ENCODE measurements at regions not wholly inside any gene's neighbourhood (a gene's known extent, or its start where the extent isn't known, plus 50 kb on each side); places are given as distances from the start of the nearest gene placed in this dataset.
"Not testable (repeated sequence)": the region's sequence is repeated elsewhere in the genome, so short reads cannot be mapped to it uniquely, and the experiment has no call there.

DNA sequence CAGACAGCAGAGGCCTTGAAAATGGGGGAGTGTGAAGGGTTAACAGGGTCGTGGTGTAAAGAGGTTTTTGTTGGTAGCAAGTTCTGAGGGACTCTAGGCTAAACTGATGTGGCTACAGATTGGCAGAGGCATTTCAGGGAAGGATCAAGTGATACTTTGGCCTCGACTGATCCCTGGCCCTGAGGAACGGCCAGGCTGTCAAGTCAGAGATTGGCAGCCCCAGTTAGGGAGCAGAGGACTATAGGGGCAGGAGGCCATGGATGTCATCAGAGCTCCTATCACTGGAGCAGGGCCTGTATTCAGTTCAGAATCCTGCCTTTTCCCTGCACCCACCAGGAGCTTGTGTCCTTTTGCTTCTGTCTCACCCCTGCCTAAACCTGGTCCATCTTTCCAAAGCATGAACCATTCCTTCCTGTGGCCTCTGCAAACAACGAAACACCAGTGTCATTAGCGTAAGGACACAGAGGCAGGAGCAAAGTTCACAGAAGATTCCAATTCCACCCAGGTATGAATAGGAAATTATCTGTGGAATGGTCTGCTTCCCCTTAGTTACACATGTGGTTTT, 613.1 kb downstream of the MID1IP1 start:
- H3K4me3 ChIP-seq (ENCODE audit: low read length), result no peak overlapping the region
- H3K4me1 ChIP-seq (ENCODE audit: insufficient read depth, low read length), result no peaks in the 10 kb centered on the region
- H3K9me3 ChIP-seq (ENCODE audit: low read depth, low read length), result no peaks in the 10 kb centered on the region
- no peaks in the 10 kb centered on the region for H3K27me3 ChIP-seq (ENCODE audit: insufficient read depth, low read length)

DNA sequence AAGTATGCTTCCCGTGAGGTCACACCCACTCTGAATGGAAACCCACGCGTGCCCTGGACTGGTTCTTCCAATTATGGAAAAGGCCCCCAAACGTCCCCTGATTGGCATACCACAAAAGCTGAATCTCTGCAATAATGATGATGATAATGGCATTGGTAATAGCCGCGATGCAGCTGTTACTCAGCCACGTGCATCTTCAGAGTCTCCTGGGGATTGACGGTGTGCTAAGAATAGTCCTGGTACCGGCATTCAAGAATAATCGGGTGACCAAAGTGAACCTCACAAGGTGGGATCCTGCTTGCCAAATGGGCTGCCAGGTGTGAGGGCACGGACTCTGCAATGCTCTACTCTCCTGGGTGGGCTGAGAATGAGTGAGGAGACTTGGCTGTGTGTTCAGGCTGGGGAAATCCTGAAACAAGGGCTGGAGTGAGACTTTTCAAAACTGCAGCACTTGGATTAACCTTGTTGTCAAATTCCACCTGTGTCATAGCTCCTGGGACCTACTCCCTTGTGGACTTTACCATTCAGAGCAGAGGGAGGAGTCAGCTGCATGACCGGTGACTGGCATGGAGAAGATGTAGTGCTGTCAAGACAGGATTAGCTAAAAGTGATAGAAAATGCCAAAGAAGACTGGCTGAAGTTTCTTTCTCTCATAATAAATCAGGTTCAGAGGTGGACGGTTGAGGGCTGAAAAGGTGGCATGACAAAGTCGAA, 615.4 kb downstream of the MID1IP1 start:
- H3K9me3 ChIP-seq (ENCODE audit: low read depth, low read length), result no peaks in the 10 kb centered on the region
- no peaks in the 10 kb centered on the region for H3K4me1 ChIP-seq (ENCODE audit: insufficient read depth, low read length)
- no peaks in the 10 kb centered on the region for H3K27me3 ChIP-seq (ENCODE audit: insufficient read depth, low read length)
- no peak overlapping the region for H3K4me3 ChIP-seq (ENCODE audit: low read length)

- Histone ChIP-seq H3K4me3 (ENCODE audit: low read length) (no peak overlapping the region), H3K9me3 (ENCODE audit: low read depth, low read length) (no peaks in the 10 kb centered on the region), H3K27me3 (ENCODE audit: insufficient read depth, low read length) (no peaks in the 10 kb centered on the region), H3K4me1 (ENCODE audit: insufficient read depth, low read length) (no peaks in the 10 kb centered on the region)
Measured at GRCh38 chrX:39418254-39418704, 617.0 kb downstream of the MID1IP1 start.

DNA sequence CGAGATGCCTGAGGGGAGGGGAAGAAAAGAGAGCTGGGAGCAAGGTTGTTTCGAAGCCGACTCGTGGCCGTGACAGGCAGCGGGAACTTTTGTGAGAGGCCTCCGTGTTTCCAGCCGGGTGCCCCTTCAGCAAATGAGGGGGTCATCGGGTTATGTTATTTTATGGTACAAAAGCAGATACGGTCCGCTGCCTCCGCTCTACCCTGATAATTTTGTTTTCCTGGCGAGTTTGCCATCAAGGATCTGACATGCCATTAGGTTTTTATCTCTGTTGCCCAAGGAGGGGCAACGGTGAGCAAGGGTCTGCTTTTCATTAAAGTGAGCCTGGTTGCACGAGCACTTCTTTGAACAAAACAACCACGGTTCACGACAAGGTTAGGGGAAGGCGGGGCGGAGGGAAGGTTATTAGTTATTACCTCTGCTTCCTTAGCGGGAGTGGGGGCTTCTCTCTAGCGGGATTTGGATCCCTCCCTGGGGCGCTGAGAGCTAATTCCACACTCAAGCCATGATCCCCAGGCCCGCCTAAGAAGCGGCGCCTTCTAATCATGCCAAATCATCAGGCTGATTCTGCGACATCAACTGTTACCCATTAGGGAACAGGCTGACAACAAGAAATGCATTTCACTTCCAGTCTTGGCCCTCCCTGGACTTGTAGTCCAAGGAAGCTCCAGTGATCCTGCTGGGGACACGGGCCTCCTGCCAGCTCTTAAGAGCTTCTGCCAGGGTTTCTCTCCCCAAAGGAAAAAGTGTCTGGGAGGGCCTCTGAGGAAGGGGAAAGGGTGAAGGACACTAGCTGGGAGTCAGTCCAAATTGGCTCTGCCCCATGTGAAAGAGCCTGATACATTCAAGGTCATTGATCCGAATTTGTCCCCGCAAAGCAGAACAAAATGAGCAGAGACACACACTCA, 617.7 kb downstream of the MID1IP1 start:
- Histone ChIP-seq H3K27me3 (ENCODE audit: insufficient read depth, low read length) (no peaks in the 10 kb centered on the region), H3K4me3 (ENCODE audit: low read length) (no peak overlapping the region), H3K9me3 (ENCODE audit: low read depth, low read length) (no peaks in the 10 kb centered on the region), H3K4me1 (ENCODE audit: insufficient read depth, low read length) (no peaks in the 10 kb centered on the region)

- Histone ChIP-seq H3K27me3 (ENCODE audit: insufficient read depth, low read length) (no peaks in the 10 kb centered on the region), H3K4me1 (ENCODE audit: insufficient read depth, low read length) (no peaks in the 10 kb centered on the region), H3K4me3 (ENCODE audit: low read length) (no peak overlapping the region), H3K9me3 (ENCODE audit: low read depth, low read length) (no peaks in the 10 kb centered on the region)
Measured at GRCh38 chrX:39421006-39421405, 619.7 kb downstream of the MID1IP1 start.

DNA sequence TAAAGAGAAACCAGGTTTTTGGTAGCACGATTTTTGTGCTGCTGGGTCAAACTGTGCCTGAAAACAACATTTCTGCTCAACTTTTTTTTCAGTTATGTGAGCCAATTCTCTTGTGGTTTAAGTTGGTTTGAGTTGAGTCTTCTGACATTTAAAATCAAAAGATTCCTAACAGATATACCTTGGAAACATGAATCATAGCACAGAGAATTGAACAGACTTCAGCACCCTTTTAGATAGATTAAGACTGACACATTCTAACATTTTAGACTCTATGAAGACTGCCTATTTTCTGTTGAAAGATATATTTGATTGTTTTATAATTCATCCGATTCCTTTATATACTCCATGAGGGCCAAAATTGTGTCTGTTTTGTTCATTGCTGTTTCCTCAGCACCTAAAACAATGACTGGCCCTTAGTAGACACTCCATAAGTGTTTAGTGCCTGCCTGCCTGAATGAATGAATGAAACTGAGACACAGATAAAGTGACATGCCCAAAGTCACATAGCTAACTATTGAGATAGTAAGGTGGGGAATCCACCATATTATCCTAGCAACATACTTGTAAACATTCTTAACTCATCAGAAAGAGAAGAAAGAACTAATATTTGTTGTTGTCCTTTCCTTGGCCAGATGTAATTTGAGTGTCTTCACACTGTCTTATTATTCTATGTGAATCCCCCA, 624.0 kb downstream of the MID1IP1 start:
- Histone ChIP-seq H3K4me3 (ENCODE audit: low read length) (no peak overlapping the region), H3K4me1 (ENCODE audit: insufficient read depth, low read length) (no peaks in the 10 kb centered on the region), H3K9me3 (ENCODE audit: low read depth, low read length) (no peaks in the 10 kb centered on the region), H3K27me3 (ENCODE audit: insufficient read depth, low read length) (no peaks in the 10 kb centered on the region)

DNA sequence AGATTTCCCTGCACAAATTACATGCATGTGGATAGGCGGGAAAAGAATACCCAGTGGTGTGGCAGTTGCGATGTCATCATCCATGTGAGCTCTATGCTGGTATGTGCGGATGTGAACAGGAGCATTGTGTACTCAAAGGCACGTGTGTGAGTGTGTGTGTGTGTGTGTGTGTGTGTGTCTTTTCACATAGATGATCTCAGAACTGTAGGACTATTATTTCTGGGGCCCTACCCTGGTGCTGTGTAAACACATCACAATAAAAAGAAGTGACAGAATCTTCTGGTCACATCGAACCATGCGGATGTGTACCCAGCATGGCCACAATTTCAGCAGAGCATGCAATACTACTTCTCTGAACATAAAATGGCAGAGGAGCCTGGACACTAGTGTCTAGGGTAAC, 624.8 kb downstream of the MID1IP1 start:
- no peaks in the 10 kb centered on the region for H3K4me1 ChIP-seq (ENCODE audit: insufficient read depth, low read length)
- no peak overlapping the region for H3K4me3 ChIP-seq (ENCODE audit: low read length)
- H3K27me3 ChIP-seq (ENCODE audit: insufficient read depth, low read length), result no peaks in the 10 kb centered on the region
- no peaks in the 10 kb centered on the region for H3K9me3 ChIP-seq (ENCODE audit: low read depth, low read length)

DNA sequence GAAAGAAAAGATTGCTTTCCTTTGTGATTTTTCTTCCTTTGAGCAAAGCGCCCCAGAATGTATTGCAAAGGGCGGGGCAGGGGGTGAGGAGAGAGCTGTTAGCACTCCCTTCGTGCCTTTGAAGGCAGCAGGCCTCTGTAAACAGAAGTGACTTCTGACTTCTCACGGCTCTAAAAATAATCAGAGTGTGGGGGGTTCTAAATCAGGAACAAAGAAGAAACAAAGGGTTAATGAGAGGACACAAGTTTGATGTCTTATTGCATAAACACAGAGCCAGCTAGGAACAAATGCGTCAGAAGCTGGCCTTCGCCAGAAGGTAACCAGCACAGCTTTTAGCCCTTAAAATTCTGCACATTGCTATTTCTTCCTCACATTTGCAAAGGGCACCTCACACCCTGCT, 626.2 kb downstream of the MID1IP1 start:
- Histone ChIP-seq H3K4me1 (ENCODE audit: insufficient read depth, low read length) (no peaks in the 10 kb centered on the region), H3K9me3 (ENCODE audit: low read depth, low read length) (no peaks in the 10 kb centered on the region), H3K27me3 (ENCODE audit: insufficient read depth, low read length) (no peaks in the 10 kb centered on the region), H3K4me3 (ENCODE audit: low read length) (no peak overlapping the region)

DNA sequence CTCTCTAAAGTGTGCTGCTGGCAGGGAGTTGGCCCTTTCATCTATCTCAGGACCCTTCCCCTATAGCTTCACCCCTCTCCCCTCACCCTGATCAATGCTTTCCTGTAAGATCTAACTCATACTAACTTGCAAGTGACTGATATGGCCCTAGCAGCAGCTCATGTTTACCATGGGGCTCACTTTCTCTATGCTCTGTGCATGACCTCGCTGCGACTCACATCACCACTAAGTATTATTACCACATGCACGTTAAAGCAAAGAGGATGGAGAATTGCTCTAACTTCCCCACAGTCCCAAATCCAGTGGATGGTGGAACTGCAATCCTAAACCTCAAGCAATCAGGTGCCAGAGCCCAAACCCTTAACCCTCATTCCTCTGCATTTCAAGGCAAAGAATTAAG, 626.6 kb downstream of the MID1IP1 start:
- no peaks in the 10 kb centered on the region for H3K27me3 ChIP-seq (ENCODE audit: insufficient read depth, low read length)
- H3K4me3 ChIP-seq (ENCODE audit: low read length), result no peak overlapping the region
- no peaks in the 10 kb centered on the region for H3K4me1 ChIP-seq (ENCODE audit: insufficient read depth, low read length)
- no peaks in the 10 kb centered on the region for H3K9me3 ChIP-seq (ENCODE audit: low read depth, low read length)

DNA sequence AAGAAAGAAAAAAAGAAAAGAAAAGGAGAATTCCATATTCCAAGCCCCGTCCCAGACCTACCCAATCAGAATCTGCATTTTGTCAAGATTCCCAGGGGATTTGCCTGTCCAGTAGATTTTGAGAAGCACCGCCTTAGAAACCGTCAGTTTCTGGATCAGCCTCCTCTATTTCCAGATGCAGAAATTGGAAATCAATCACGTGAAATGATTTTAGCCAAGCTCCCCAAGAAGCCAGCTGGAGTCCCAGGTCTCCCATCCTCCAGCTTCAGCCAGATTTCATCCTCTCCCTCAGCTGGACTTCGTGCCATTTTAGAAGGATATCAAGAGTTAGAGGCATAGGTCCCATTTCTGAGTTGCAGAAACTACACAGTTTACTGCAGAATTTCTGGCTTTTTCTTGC, 629.3 kb downstream of the MID1IP1 start:
- no peaks in the 10 kb centered on the region for H3K9me3 ChIP-seq (ENCODE audit: low read depth, low read length)
- H3K4me1 ChIP-seq (ENCODE audit: insufficient read depth, low read length), result no peaks in the 10 kb centered on the region
- H3K27me3 ChIP-seq (ENCODE audit: insufficient read depth, low read length), result no peaks in the 10 kb centered on the region
- H3K4me3 ChIP-seq (ENCODE audit: low read length), result no peak overlapping the region

DNA sequence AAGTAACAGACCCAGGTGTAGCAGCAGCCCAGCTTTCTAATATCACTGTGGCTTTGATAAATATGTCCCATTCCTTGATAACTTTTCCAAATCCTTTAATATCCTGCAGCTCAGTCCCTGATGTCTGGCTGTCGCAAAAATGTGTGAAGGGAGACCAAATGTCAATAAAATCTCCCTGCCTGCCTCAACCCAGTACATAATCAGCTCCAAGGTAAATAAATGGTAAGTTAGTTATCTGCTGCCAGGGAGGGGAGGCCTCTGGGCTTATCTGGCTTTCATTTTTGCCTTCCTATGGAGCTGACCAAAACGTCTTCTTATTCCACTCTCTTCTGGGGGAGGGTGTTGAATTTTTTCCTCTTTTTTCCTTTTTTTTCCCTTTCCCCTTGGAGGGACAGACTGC, 630.6 kb downstream of the MID1IP1 start:
- H3K4me3 ChIP-seq (ENCODE audit: low read length), result no peak overlapping the region
- no peaks in the 10 kb centered on the region for H3K4me1 ChIP-seq (ENCODE audit: insufficient read depth, low read length)
- no peaks in the 10 kb centered on the region for H3K9me3 ChIP-seq (ENCODE audit: low read depth, low read length)

DNA sequence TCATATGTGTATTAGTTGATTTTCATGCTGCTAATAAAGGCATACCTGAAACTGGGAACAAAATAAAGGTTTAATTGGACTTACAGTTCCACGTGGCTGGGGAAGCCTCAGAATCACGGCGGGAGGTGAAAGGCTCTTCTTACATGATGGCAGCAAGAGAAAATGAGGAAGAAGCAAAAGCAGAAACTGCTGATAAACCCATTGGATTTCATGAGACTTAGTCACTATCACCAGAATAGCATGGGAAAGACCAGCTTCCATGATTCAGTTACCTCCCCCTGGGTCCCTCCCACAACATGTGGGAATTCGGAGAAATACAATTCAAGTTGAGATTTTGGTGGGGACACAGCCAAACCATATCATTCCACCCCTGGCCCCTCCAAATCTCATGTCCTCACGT, 633.4 kb downstream of the MID1IP1 start:
- not testable (repeated sequence) for H3K4me3 ChIP-seq (ENCODE audit: low read length); H3K27me3 ChIP-seq (ENCODE audit: insufficient read depth, low read length); H3K4me1 ChIP-seq (ENCODE audit: insufficient read depth, low read length); H3K9me3 ChIP-seq (ENCODE audit: low read depth, low read length)

More for the DNA sequence above, 630.6 kb downstream of the MID1IP1 start:
- H3K27me3 ChIP-seq (ENCODE audit: insufficient read depth, low read length), result no peaks in the 10 kb centered on the region

GRCh38 chrX:39436538-39436937, 635.3 kb downstream of the MID1IP1 start:
- not testable (repeated sequence) for H3K4me3 ChIP-seq (ENCODE audit: low read length); H3K27me3 ChIP-seq (ENCODE audit: insufficient read depth, low read length); H3K4me1 ChIP-seq (ENCODE audit: insufficient read depth, low read length); H3K9me3 ChIP-seq (ENCODE audit: low read depth, low read length)

GRCh38 chrX:39437670-39438441, 636.6 kb downstream of the MID1IP1 start:
- no peak overlapping the region for H3K4me3 ChIP-seq (ENCODE audit: low read length)
- no peaks in the 10 kb centered on the region for H3K9me3 ChIP-seq (ENCODE audit: low read depth, low read length)
- H3K27me3 ChIP-seq (ENCODE audit: insufficient read depth, low read length), result no peaks in the 10 kb centered on the region
- peaks cover 8% of the 10 kb centered on the region for H3K4me1 ChIP-seq (ENCODE audit: insufficient read depth, low read length)
